GM23338 (cell line): ENCODE measurements at regions not wholly inside any gene's neighbourhood (a gene's known extent, or its start where the extent isn't known, plus 50 kb on each side); places are given as distances from the start of the nearest gene placed in this dataset.

Experiments used
- CREB1 ChIP-seq: fragments of 250-450 bp; sonication (Bioruptor Pico); IDR thresholded peaks from 2 replicates; pipeline ENCODE4 v1.5.0; 2020; ENCODE audit warnings: low read depth, mild to moderate bottlenecking, moderate library complexity
- CTCF ChIP-seq, 2 experiments: fragments of 200-600 bp in 1 of 2; sonication (generic) in 1 of 2; conservative IDR thresholded peaks; 2 replicates each; pipeline versions ENCODE4 v1.5.1 to v1.6.1; 2016 to 2017; ENCODE audit warnings: antibody characterized with exemption in 2 of 2, low read depth in 2 of 2, mild to moderate bottlenecking in 2 of 2, moderate library complexity in 1 of 2
- ETS1 ChIP-seq: IDR thresholded peaks from 2 replicates; pipeline ENCODE4 v1.6.1; 2016; ENCODE audit warnings: antibody characterized with exemption
- EZH2 ChIP-seq: fragments of 200-600 bp; sonication (generic); IDR thresholded peaks from one replicate; pipeline ENCODE4 v1.8.0; 2017; ENCODE audit warnings: antibody characterized with exemption, mild to moderate bottlenecking, low read depth; ENCODE audit not compliant: unreplicated experiment
- EZH2phosphoT487 ChIP-seq: fragments of 200-600 bp; sonication (generic); IDR thresholded peaks from one replicate; pipeline ENCODE4 v1.8.1; 2018; ENCODE audit warnings: antibody characterized with exemption; ENCODE audit not compliant: unreplicated experiment
- JUNB ChIP-seq: IDR thresholded peaks from one replicate; pipeline ENCODE4 v1.6.1; 2016; ENCODE audit warnings: antibody characterized with exemption; ENCODE audit not compliant: unreplicated experiment
- POLR2AphosphoS5 ChIP-seq: IDR thresholded peaks from 2 replicates; pipeline ENCODE4 v1.6.1; 2016; ENCODE audit warnings: antibody characterized with exemption, low read depth
- REST ChIP-seq: IDR thresholded peaks from one replicate; pipeline ENCODE4 v1.6.1; 2018; ENCODE audit warnings: antibody characterized with exemption; ENCODE audit not compliant: unreplicated experiment
- STAT1 ChIP-seq: IDR thresholded peaks from one replicate; pipeline ENCODE4 v1.6.1; 2016; ENCODE audit warnings: antibody characterized with exemption; ENCODE audit not compliant: unreplicated experiment

- no peak for TF ChIP-seq CTCF (conservative IDR thresholded peaks at IDR 0.05; ENCODE audit: low read depth in 2 of 2)
- no peak for TF ChIP-seq JUNB
- no peak for TF ChIP-seq POLR2AphosphoS5
- no peak for TF ChIP-seq EZH2
- TF ChIP-seq EZH2phosphoT487 = no peak
- no peak for TF ChIP-seq ETS1
- no peak for TF ChIP-seq REST
- TF ChIP-seq CREB1 (CRISPR knock-in tag) = no peak
- no peak for TF ChIP-seq STAT1
These were observed 116.4 kb downstream of the SLC17A6 start for GRCh38 chr11:22454461-22455090.
